GM21367 (cell line): ENCODE measurements at regions not wholly inside any gene's neighbourhood (a gene's known extent, or its start where the extent isn't known, plus 50 kb on each side); places are given as distances from the start of the nearest gene placed in this dataset.

Experiments
- ATAC-seq: cut with Tn5 transposase; IDR thresholded peaks from one replicate; pipeline ENCODE4 v1.9.1; 2021; ENCODE audit not compliant: unreplicated experiment

DNA sequence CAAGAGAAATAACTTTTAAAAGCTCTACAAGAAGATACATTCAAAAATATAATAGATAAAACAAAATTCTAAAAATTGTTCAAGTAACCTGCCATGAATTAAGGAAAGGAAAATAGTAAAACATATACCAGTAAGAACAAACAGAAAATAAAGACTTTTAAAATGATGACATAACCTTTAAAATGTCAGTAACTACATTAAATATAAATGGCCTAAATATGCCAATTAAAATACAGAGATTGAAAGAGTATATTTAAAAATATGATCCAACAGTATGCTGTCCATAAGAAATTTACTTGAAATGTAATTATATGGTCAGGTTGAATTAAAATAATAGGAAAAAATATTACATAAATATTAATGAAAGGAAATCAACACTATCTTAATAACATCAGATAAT is 911.7 kb upstream of the POU3F3 start:
- ATAC-seq: no peak

DNA sequence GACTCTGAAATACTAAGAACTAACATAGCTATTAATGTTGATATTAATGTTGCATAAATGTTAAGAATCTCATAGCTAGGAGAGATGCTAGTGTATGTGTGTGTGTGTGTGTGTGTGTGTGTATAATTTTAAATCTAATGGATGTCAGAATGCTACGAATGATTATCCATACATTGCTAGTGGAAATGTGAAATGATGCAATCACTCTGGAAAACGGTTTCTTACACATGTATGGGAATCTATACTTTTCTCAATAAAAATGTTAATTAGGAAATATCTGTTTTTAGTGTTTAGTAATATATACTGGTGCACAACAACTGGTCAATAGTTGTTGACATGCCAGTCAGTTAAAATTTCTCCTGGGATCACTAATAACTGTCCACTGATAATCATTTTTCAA is 908.8 kb upstream of the POU3F3 start:
- no peak for ATAC-seq

DNA sequence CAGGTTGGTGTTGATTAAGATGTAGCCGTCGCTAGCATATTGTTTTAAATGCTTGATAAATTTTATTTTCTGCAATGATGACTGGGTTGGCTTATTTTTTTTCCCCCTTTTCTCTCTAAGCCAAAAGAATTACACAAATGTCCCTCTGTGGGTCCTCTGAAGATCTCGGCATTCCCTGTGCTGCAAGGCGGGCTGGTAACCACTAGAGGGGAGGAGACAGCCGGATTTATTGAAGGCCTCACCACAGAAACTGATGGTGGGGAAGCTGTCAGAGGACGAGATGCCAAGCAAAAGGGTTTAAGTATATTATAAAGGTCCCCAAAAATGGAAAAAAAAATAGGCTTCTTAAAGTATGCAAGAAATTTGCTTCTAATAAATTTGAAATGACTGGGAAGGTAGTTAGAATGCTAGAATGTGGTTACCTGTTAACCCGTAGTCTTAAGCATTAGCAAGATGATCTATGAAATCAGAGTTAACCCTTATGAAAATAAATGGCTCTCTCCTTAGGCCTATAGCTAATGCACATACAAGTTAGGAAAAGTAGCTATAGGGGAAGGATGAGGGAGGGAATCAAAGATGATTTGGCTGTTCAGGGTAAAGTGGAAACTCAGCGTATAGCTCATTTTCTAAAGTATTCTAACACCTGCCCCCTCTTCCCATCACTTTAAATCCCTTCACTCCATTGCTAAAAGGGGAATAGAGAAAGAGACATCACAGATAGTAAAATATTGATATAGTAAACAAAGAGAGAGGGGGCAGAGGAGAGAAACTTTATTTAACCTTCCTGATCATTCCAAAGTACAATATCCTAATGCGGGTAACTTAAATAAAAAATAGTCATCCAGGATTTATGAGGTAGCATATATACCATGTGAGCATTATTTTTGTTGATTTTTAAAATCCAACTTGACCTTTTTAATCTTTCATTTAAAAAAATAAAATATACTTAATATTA is 894.5 kb upstream of the POU3F3 start:
- peak; percentile 64 for ATAC-seq

GRCh38 chr2:103960129-103960513 is 893.8 kb upstream of the POU3F3 start:
- ATAC-seq: no peak

GRCh38 chr2:103960951-103961350 is 893.0 kb upstream of the POU3F3 start:
- ATAC-seq: no peak

- no peak for ATAC-seq
These were observed 892.1 kb upstream of the POU3F3 start for GRCh38 chr2:103961862-103962261.

DNA sequence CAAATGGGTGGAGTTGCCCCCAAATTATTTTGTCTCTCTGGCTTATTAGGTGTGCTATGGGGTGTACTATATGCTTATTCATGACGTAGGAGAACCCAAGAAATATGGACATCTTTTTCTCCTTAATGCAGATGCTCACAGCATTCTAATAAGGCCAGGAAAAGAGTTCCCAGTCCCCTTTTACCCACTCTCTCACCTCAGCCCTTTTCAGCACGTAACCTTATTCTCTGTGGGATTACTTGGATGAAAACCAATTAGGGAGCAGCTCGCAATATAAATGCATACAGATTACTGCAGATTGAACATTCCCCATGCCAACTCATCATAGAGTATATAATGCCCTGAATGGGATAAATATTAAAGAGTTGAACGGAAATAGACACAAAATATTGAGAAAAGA is 891.2 kb upstream of the POU3F3 start:
- ATAC-seq: no peak

- no peak for ATAC-seq
These were observed 890.7 kb upstream of the POU3F3 start for GRCh38 chr2:103963146-103963725.

GRCh38 chr2:103977241-103977640 is 876.7 kb upstream of the POU3F3 start:
- no peak for ATAC-seq

GRCh38 chr2:103977668-103978067 is 876.2 kb upstream of the POU3F3 start:
- no peak for ATAC-seq

- ATAC-seq: no peak
These were observed 873.5 kb upstream of the POU3F3 start for GRCh38 chr2:103980401-103980800.

GRCh38 chr2:103982691-103983090 is 871.2 kb upstream of the POU3F3 start:
- ATAC-seq: no peak

- ATAC-seq: no peak
These were observed 867.9 kb upstream of the POU3F3 start for GRCh38 chr2:103986001-103986400.

- ATAC-seq: no peak
These were observed 862.3 kb upstream of the POU3F3 start for GRCh38 chr2:103991591-103991990.

DNA sequence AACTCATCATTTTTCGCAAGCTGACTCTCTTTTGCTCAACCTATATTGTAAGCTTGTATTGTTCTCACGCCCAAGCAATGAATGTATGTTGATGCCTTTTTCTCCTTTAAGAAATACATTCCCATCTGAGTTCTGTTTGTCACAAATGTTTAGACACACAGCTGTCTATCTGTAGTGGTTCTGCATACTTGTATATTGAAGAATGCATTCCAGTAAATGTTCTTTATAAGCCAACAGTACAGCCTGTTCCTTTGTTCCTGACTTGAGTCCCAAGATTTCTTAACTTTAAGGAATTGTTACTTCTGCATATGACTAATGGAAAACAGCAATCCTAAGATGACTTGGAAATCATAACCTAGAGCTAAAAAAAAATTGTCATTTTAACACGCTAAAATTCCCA is 849.1 kb upstream of the POU3F3 start:
- no peak for ATAC-seq

- ATAC-seq: no peak
These were observed 837.1 kb upstream of the POU3F3 start for GRCh38 chr2:104016801-104017200.

GRCh38 chr2:104023306-104023705 is 830.6 kb upstream of the POU3F3 start:
- ATAC-seq: no peak

- no peak for ATAC-seq
These were observed 830.1 kb upstream of the POU3F3 start for GRCh38 chr2:104023765-104024164.

DNA sequence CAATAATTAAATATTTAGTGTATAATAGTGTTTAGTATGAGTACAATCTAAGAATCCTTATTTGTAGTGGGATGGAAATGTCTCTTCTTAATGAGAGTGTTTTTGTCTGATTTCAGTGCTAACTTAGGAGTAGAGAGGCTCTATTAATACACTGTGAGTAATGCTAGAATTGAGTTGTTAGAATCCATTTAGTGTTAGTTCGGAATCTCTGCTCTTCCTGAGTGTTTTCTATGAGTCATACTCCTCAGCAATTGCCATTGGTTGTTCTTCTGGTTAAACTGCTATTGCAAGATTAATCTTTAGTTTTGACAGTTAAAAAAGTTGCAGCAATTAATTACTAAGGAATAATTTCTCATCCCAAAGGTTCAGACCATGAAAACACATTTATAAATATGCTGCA is 828.6 kb upstream of the POU3F3 start:
- no peak for ATAC-seq

DNA sequence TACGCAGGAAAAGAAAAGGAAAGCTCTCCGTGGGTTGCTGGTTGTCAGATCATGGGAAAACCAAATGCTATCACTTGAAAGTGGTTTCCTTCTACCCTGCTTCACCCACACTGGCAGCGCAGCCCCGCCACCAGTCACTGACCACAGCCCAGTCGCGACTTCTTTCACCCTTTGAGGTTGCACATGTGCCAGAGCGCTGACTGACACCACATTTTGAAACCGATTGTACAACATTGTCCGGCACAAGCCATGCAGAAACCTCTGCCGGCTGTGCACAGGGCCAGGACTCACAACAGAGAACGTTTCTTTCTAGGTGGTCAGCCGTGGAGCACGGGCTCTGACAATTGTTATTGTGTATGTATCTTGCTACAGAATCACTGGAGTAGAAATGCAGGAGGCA is 827.2 kb upstream of the POU3F3 start:
- no peak for ATAC-seq

DNA sequence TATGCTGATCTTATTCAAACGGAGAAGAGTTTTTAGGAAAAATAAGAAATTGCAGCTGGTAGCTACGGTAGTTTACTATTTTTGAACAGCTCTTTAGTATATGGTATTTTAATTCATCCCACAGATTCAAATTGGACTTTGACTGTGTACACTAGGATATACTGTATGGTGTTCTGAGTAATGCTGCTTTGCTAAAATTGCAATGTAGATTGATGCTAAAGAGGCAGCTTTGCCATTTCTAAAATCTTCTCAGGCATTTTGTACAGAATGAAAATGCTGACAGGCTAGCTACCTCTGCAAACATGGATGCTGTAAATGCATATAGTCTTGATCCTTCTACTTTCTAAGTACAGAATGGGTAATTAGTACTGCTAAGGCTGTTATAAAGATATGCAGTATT is 826.6 kb upstream of the POU3F3 start:
- ATAC-seq: no peak

GRCh38 chr2:104028061-104028460 is 825.9 kb upstream of the POU3F3 start:
- ATAC-seq: no peak

- ATAC-seq: no peak
These were observed 820.5 kb upstream of the POU3F3 start for GRCh38 chr2:104033399-104033798.
